Stomach smooth muscle (tissue), 2 donors: ENCODE measurements at regions not wholly inside any gene's neighbourhood (a gene's known extent, or its start where the extent isn't known, plus 50 kb on each side); places are given as distances from the start of the nearest gene placed in this dataset.
"Not testable (repeated sequence)": the region's sequence is repeated elsewhere in the genome, so short reads cannot be mapped to it uniquely, and the experiment has no call there.

Experiments used
- H3K27ac ChIP-seq: one replicate; pipeline ENCODE4 v1.7.0; 2013; ENCODE audit warnings: mild to moderate bottlenecking, low read length, inconsistent platforms
- H3K27me3 ChIP-seq, 2 donors: one replicate each; pipeline ENCODE4 v1.7.0; 2013; ENCODE audit warnings: low read length in 2 of 2; ENCODE audit not compliant: insufficient read depth in 2 of 2, control insufficient read depth in 1 of 2
- H3K36me3 ChIP-seq, 2 donors: one replicate each; pipeline ENCODE4 v1.7.0; 2013; ENCODE audit warnings: low read length in 2 of 2; ENCODE audit not compliant: control insufficient read depth in 2 of 2, insufficient read depth in 2 of 2
- H3K4me1 ChIP-seq: one replicate; pipeline ENCODE4 v1.7.0; 2013; ENCODE audit warnings: low read length; ENCODE audit not compliant: control insufficient read depth, insufficient read depth
- H3K4me3 ChIP-seq, 2 donors: one replicate each; pipeline ENCODE4 v1.7.0; 2013; ENCODE audit warnings: low read length in 2 of 2
- H3K9ac ChIP-seq, 2 donors: one replicate each; pipeline ENCODE4 v1.7.0; 2013; ENCODE audit warnings: low read length in 2 of 2, mild to moderate bottlenecking in 1 of 2
- H3K9me3 ChIP-seq, 2 donors: one replicate each; pipeline ENCODE4 v1.7.0; 2013; ENCODE audit warnings: low read length in 2 of 2; ENCODE audit not compliant: control insufficient read depth in 2 of 2
- donor health status: healthy.
- donor health status: Pancreatic carcinoma.

GRCh38 chr6:140147825-140148814, 773.7 kb upstream of the CITED2 start:
- not testable (repeated sequence) for H3K9ac ChIP-seq, H3K27me3 ChIP-seq

GRCh38 chr6:140140891-140141290, 766.4 kb upstream of the CITED2 start:
- no peaks in the 10 kb centered on the region for H3K36me3 ChIP-seq
- H3K4me3 ChIP-seq, result no peak overlapping the region
- H3K9me3 ChIP-seq, result no peaks in the 10 kb centered on the region
- H3K9ac ChIP-seq, result no peak overlapping the region
- H3K4me1 ChIP-seq, result no peaks in the 10 kb centered on the region
- H3K27ac ChIP-seq, result no peak overlapping the region
- H3K27me3 ChIP-seq, result no peaks in the 10 kb centered on the region

More at GRCh38 chr6:140147825-140148814, 773.7 kb upstream of the CITED2 start:
- not testable (repeated sequence) for H3K36me3 ChIP-seq, H3K4me3 ChIP-seq, H3K27ac ChIP-seq, H3K9me3 ChIP-seq, H3K4me1 ChIP-seq

GRCh38 chr6:140138311-140139010, 764.0 kb upstream of the CITED2 start:
- Histone ChIP-seq H3K4me3 (no peak overlapping the region), H3K27me3 (no peaks in the 10 kb centered on the region), H3K9me3 (no peaks in the 10 kb centered on the region), H3K36me3 (no peaks in the 10 kb centered on the region), H3K27ac (no peak overlapping the region), H3K4me1 (no peaks in the 10 kb centered on the region), H3K9ac (no peak overlapping the region)

GRCh38 chr6:140134224-140134623, 759.8 kb upstream of the CITED2 start:
- Histone ChIP-seq H3K36me3 (no peaks in the 10 kb centered on the region), H3K4me1 (no peaks in the 10 kb centered on the region), H3K9ac (no peak overlapping the region), H3K27ac (no peak overlapping the region), H3K4me3 (no peak overlapping the region), H3K27me3 (no peaks in the 10 kb centered on the region), H3K9me3 (peaks cover 3 to 4% of the 10 kb centered on the region in 2 donors)

GRCh38 chr6:140130074-140130473, 755.6 kb upstream of the CITED2 start:
- Histone ChIP-seq H3K4me3 (no peak overlapping the region), H3K27me3 (no peaks in the 10 kb centered on the region), H3K9ac (no peak overlapping the region), H3K27ac (no peak overlapping the region), H3K36me3 (no peaks in the 10 kb centered on the region), H3K9me3 (peaks cover 4 to 6% of the 10 kb centered on the region in 2 donors), H3K4me1 (no peaks in the 10 kb centered on the region)

GRCh38 chr6:140124498-140124897, 750.0 kb upstream of the CITED2 start:
- H3K4me3 ChIP-seq, result no peak overlapping the region
- H3K9ac ChIP-seq, result no peak overlapping the region
- H3K9me3 ChIP-seq, result peaks cover 0 to 3% of the 10 kb centered on the region in 2 donors
- no peaks in the 10 kb centered on the region for H3K27me3 ChIP-seq
- H3K4me1 ChIP-seq, result no peaks in the 10 kb centered on the region
- no peaks in the 10 kb centered on the region for H3K36me3 ChIP-seq
- H3K27ac ChIP-seq, result no peak overlapping the region

GRCh38 chr6:140108167-140108566, 733.7 kb upstream of the CITED2 start:
- Histone ChIP-seq H3K4me1 (no peaks in the 10 kb centered on the region), H3K4me3 (no peak overlapping the region), H3K27ac (no peak overlapping the region), H3K9me3 (no peaks in the 10 kb centered on the region), H3K36me3 (no peaks in the 10 kb centered on the region), H3K9ac (no peak overlapping the region), H3K27me3 (no peaks in the 10 kb centered on the region)

- no peaks in the 10 kb centered on the region for H3K9me3 ChIP-seq
- no peaks in the 10 kb centered on the region for H3K36me3 ChIP-seq
- H3K27ac ChIP-seq, result no peak overlapping the region
- no peaks in the 10 kb centered on the region for H3K27me3 ChIP-seq
- no peaks in the 10 kb centered on the region for H3K4me1 ChIP-seq
- no peak overlapping the region for H3K4me3 ChIP-seq
- no peak overlapping the region for H3K9ac ChIP-seq
Measured at GRCh38 chr6:140107216-140107615, 732.8 kb upstream of the CITED2 start.

- Histone ChIP-seq H3K9me3 (no peaks in the 10 kb centered on the region), H3K36me3 (no peaks in the 10 kb centered on the region), H3K4me1 (peaks cover 3% of the 10 kb centered on the region), H3K27ac (no peak overlapping the region), H3K27me3 (no peaks in the 10 kb centered on the region), H3K9ac (no peak overlapping the region), H3K4me3 (no peak overlapping the region)
Measured at GRCh38 chr6:140105857-140106256, 731.4 kb upstream of the CITED2 start.

GRCh38 chr6:140105241-140105640, 730.8 kb upstream of the CITED2 start:
- H3K36me3 ChIP-seq, result no peaks in the 10 kb centered on the region
- H3K27me3 ChIP-seq, result no peaks in the 10 kb centered on the region
- H3K4me1 ChIP-seq, result peaks cover 3% of the 10 kb centered on the region
- H3K4me3 ChIP-seq, result no peak overlapping the region
- H3K9me3 ChIP-seq, result no peaks in the 10 kb centered on the region
- no peak overlapping the region for H3K27ac ChIP-seq
- H3K9ac ChIP-seq, result no peak overlapping the region

- no peaks in the 10 kb centered on the region for H3K36me3 ChIP-seq
- no peak overlapping the region for H3K27ac ChIP-seq
- no peak overlapping the region for H3K4me3 ChIP-seq
- peaks cover 3% of the 10 kb centered on the region for H3K4me1 ChIP-seq
- no peak overlapping the region for H3K9ac ChIP-seq
- no peaks in the 10 kb centered on the region for H3K27me3 ChIP-seq
- no peaks in the 10 kb centered on the region for H3K9me3 ChIP-seq
Measured at GRCh38 chr6:140101818-140102217, 727.4 kb upstream of the CITED2 start.
